GM21367 (cell line): ENCODE measurements at regions not wholly inside any gene's neighbourhood (a gene's known extent, or its start where the extent isn't known, plus 50 kb on each side); places are given as distances from the start of the nearest gene placed in this dataset.

Source experiments
- ATAC-seq: cut with Tn5 transposase; IDR thresholded peaks from one replicate; pipeline ENCODE4 v1.9.1; 2021; ENCODE audit not compliant: unreplicated experiment

DNA sequence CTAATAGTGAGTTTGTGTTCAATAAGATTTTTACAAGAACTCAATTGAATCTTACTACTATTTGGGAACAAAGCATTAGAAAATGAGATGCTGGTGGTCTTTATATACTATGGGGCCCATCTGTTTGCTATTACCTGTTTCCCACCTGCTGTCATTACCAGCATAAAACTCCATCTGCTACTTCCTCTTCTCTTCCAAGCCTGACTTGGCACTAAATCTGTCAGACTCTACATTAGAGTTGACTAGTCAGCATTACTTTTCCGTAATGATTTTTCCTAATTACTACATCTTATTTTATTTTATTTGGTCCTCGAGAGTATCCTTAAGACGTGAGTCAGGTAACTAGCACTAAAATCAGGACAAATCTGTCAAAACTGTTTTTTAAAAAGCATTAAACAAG lies 68.1 kb upstream of the KRR1 start:
- ATAC-seq, result no peak

DNA sequence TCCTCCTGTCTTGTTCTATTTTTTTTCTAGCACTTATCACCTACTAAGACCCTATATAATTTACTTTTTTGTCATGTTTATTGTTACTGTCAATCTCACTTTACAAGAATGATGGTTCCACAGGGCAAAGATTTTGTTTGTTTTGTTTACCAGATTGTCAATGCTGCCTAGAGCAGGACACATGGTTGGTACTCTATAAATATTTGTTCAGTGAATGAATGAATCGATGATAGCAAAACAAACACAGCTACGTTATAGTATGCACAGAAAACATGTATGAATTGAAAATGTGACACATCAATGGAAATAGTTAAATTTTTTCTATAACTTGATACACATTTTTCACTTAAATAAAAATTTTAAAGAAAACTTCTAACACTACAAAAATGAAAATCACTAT lies 67.1 kb upstream of the KRR1 start:
- no peak for ATAC-seq

DNA sequence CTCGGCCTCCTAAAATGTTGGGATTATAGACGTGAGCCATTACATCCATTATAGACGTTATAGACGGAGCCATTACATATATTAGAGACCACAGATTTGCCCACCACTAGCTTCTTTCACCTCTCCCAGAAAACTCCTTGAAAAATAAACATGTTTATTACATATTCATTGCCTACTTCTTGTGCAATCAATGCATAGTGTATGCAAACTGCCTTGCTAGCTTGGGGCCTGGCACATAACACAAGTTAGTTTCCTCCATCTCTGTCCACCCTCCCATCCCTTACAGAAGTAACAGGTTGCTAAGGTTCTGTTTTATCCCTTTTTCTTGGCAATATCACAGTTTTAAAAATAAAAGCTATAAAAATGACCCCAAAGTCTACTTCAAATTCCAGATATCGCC lies 66.4 kb upstream of the KRR1 start:
- ATAC-seq, result no peak

DNA sequence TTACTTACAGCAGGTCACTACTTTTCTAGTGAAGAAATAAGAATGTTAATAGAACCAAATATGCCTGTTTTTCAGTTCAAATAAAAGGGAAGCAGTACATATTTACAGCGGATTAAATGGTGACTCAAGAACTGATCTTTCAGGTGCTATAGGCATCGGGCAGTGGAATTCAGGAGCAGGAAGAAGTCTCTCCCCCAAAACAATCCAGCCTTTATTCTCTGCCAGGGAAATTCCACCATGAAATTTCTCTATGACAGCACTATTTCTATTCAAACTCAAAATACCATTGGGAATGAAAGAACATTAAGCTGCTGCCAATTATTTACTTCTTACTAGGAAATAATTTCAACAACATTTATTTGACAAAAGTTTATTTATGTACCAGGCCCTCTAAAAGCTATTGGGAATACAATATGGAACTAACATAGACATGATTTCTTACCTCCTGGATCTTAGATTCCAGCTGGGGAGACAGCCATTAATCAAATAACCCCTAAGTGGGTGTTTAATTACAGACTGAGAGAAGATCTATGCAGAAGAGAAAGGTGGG lies 60.3 kb upstream of the KRR1 start:
- ATAC-seq, result no peak

DNA sequence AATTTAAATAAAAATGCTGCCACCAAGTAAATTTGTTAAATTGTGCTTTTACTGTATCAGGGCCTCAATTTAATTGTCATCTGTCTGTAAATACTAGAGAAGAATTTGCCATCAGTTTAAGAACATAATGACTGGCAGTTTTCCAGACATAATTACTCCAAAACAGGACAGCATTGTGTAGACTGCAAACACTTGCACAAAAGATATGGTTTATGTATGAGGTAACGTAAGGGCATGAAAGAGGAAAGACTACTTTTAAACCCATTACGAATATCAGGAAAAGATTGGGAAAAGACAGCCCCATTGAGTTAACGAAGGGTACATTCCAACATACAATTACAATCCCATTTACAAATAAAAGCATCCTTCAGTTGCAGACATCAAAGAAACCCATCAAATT lies 59.8 kb upstream of the KRR1 start:
- no peak for ATAC-seq

DNA sequence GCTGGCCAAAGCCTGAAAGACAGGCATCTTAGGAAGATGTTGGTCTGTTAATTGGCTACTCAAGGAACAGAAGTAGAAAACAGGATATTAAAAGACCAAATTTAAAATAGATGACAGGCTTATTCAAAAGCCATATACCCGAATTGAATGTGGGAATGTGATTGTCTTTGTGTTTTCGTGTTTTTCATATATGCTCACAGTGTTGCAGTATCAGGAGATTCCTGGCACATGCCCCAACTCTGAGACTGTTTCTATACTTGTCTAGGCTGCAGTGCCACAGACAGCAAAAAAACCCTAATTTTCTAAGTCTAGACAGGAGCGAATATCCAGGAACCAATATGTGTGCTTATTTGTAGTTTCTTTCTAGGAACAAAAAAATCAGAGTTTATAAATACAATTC lies 57.4 kb upstream of the KRR1 start:
- no peak for ATAC-seq

DNA sequence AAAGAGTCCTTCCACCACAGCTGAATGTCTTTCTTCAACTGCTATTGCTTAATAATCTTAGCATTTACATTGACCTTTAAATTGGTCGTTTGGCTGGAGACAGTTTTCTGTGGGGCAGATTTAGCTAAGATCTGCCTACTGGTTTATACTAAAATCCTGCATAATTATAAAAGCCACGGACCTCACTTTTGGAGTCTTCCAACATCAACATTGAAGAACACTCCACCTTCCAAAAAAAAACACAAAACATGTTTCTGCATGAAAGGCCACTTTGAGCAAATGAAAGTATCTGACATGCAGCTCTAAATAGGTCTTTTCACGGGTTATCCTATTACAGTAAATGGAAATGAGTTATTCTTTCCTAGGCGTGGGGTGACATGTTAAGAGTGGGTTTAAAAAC lies 57.0 kb upstream of the KRR1 start:
- no peak for ATAC-seq

DNA sequence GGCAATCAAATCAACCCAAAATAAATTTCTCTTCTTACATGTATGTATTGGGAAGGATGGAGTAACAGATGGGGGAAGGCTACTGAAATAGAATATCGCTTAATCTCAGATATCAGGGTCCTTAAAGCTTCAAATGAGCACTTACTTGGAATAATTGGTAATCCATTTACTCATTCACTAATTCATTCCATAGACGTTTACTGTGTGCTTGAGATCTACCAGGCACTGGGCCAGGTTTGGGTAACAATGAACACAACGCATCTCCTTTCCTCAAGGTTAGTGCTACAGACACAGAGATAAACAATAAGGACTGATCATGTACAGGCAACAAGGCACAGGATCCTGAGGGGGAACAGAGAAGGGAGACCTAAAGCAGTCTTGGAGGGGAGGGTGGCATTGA lies 54.4 kb upstream of the KRR1 start:
- no peak for ATAC-seq

DNA sequence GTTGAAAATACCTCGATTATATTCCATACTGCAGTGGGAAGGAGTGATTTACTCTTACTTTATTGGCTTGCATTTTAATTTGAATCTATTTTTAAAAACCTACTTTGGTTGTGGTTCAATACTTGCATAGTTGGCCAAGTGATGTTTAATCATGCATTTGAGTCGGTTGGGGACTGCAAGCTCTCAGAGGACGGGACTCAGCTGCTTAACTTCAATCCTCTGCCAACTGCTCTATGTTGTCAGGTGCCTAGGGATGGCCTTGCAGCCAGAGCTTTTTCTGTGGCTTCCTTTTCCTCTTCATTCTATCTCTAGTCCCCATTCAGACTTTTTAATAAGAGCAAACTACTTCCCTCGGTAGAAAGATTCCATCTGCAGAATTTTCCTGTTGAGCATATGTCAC lies 53.4 kb upstream of the KRR1 start:
- ATAC-seq, result no peak

DNA sequence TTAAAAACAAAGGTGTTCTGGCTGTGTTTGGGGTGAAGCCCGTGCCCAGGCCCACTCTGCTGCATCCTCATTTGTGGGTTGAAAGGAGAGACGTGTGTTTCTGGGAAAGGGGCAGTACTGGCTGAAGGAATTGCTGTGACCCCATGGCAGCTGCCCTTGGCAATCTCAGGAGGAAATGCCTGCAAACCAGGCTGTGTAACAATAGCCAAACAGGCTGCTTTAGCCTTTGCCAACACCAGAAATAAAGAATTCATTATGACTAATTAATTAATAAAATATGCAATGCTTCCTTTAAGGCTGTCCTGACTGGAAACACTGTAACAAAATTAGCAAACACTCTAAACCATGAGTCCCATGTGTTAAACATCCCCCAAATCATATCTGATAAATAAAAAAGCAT lies 53.0 kb upstream of the KRR1 start:
- no peak for ATAC-seq

DNA sequence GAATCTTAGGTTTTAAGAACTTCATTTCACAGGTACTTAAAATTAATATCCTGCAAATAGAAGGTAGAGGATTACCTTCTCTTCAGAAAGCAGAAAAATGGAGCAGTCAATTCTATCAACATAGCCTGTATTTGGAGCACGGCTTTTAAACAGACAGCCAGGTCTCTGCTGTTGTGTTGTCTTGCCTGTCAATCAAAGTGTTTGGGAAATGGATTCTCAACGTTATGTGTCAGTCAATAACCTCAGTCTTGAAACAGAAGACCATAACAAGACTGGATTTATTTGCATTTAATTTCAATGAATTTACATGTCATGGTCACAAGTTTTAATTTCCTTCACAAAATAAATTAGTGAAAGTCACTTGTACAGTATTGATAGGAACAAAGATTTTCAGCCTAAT lies 51.9 kb upstream of the KRR1 start:
- ATAC-seq, result no peak

DNA sequence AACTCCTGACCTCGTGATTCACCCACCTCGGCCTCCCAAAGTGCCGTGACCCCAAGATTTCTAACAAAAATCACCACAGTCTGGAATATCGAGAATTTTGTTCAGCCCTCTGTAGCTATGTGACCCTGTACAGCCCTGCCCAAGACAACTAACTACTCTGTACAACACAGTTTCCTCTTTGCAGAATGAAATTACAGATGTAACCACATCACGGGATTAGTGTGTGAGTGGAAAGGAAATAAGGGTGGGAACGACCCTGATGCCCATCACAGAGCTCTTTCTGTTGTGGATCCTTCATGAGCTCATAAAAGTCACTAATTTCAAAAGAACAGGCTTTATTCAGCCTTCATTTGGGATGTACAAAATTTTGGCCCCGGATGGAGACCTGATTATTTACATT lies 50.5 kb upstream of the KRR1 start:
- no peak for ATAC-seq
